HFF-Myc (cell line): ENCODE measurements at regions not wholly inside any gene's neighbourhood (a gene's known extent, or its start where the extent isn't known, plus 50 kb on each side); places are given as distances from the start of the nearest gene placed in this dataset.

Experiments
- DNase-seq: peaks from one replicate; pipeline ENCODE4 v3.0.0-alpha.2; 2011; ENCODE audit warnings: low read depth; ENCODE audit errors: extremely low read depth
- H3K4me3 ChIP-seq: replicated peaks from 2 replicates; pipeline ENCODE4 v1.5.1; 2011; ENCODE audit warnings: low read depth, mild to moderate bottlenecking, control low read depth, low read length
- CTCF ChIP-seq: IDR thresholded peaks from 2 replicates; pipeline ENCODE4 v1.5.1; 2012; ENCODE audit warnings: mild to moderate bottlenecking, low read depth, low read length, control low read depth; ENCODE audit errors: missing control alignments

GRCh38 chr3:87563712-87564111 is 287.3 kb upstream of the POU1F1 start:
- no peak overlapping the region for H3K4me3 ChIP-seq
- no peak for DNase-seq
- no peak for TF ChIP-seq CTCF

- no peak overlapping the region for H3K4me3 ChIP-seq
- DNase-seq: no peak
- no peak for TF ChIP-seq CTCF
These were observed 282.1 kb upstream of the POU1F1 start for GRCh38 chr3:87558492-87558891.

GRCh38 chr3:87555290-87555689 is 278.9 kb upstream of the POU1F1 start:
- H3K4me3 ChIP-seq: no peak overlapping the region
- no peak for TF ChIP-seq CTCF

GRCh38 chr3:87553058-87553457 is 276.7 kb upstream of the POU1F1 start:
- DNase-seq: no peak
- no peak for TF ChIP-seq CTCF
- no peak overlapping the region for H3K4me3 ChIP-seq

More at GRCh38 chr3:87555290-87555689, 278.9 kb upstream of the POU1F1 start:
- no peak for DNase-seq

- TF ChIP-seq CTCF: no peak
- DNase-seq: no peak
- no peak overlapping the region for H3K4me3 ChIP-seq
These were observed 274.5 kb upstream of the POU1F1 start for GRCh38 chr3:87550892-87551291.

GRCh38 chr3:87549208-87549607 is 272.8 kb upstream of the POU1F1 start:
- H3K4me3 ChIP-seq: no peak overlapping the region
- TF ChIP-seq CTCF: no peak
- no peak for DNase-seq

- no peak overlapping the region for H3K4me3 ChIP-seq
- TF ChIP-seq CTCF: no peak
- DNase-seq: no peak
These were observed 271.9 kb upstream of the POU1F1 start for GRCh38 chr3:87548271-87548670.
